Endothelial cell of umbilical vein (primary cell): ENCODE measurements at regions not wholly inside any gene's neighbourhood (a gene's known extent, or its start where the extent isn't known, plus 50 kb on each side); places are given as distances from the start of the nearest gene placed in this dataset.

Source experiments
- EZH2 ChIP-seq: IDR thresholded peaks from 2 replicates; pipeline ENCODE4 v1.6.1; 2012; ENCODE audit warnings: borderline replicate concordance, low read depth, mild to moderate bottlenecking, moderate library complexity, low read length, inconsistent platforms; ENCODE audit not compliant: severe bottlenecking
- MYC ChIP-seq: IDR thresholded peaks from one replicate; pipeline ENCODE4 v1.6.1; 2011; ENCODE audit warnings: mild to moderate bottlenecking, low read depth, low read length
- POLR2A ChIP-seq: IDR thresholded peaks from 2 replicates; pipeline ENCODE4 v1.6.1; 2012; ENCODE audit warnings: low read depth, mild to moderate bottlenecking, control low read depth, low read length
- TF ChIP-seq, protein P1 (sequence below), 2 donors: IDR thresholded peaks; 1 replicate in 1 of 2; 2 replicates in 1 of 2; pipeline ENCODE4 v1.5.1; 2011; ENCODE audit warnings: low read length in 2 of 2, mild to moderate bottlenecking in 2 of 2, moderate library complexity in 2 of 2, control low read depth in 1 of 2, inconsistent platforms in 1 of 2, low read depth in 1 of 2; ENCODE audit not compliant: insufficient read depth in 1 of 2; ENCODE audit errors: extremely low read depth in 1 of 2

DNA sequence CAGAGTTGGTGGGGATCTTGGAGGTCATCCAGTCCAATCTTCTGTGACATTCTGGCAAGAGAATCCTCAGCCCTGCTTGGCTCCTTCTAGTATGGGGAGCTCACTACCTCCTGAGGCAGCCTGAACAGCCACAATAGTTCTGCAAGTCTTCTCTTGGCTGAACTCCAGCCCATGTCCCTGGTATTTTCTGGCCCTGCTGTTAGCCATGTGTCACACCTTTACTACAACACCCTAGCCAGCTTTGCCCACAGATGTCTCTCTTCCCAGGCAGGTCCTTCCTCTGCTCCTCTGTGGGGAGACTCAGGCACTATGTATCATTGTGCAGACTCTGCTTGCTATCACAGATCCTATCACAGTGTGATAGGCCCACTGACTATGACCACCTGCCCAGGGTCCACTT is 297.7 kb downstream of the CTTN start:
- TF ChIP-seq POLR2A (no peak), MYC (no peak), EZH2 (no peak)
- TF ChIP-seq, protein P1, sequence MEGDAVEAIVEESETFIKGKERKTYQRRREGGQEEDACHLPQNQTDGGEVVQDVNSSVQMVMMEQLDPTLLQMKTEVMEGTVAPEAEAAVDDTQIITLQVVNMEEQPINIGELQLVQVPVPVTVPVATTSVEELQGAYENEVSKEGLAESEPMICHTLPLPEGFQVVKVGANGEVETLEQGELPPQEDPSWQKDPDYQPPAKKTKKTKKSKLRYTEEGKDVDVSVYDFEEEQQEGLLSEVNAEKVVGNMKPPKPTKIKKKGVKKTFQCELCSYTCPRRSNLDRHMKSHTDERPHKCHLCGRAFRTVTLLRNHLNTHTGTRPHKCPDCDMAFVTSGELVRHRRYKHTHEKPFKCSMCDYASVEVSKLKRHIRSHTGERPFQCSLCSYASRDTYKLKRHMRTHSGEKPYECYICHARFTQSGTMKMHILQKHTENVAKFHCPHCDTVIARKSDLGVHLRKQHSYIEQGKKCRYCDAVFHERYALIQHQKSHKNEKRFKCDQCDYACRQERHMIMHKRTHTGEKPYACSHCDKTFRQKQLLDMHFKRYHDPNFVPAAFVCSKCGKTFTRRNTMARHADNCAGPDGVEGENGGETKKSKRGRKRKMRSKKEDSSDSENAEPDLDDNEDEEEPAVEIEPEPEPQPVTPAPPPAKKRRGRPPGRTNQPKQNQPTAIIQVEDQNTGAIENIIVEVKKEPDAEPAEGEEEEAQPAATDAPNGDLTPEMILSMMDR (IDR thresholded peaks at IDR 0.05; ENCODE audit: extremely low read depth in 1 of 2, insufficient read depth in 1 of 2, low read depth in 1 of 2, low read length in 2 of 2) = no peak
